ENCODE measurements at regions not wholly inside any gene's neighbourhood (a gene's known extent, or its start where the extent isn't known, plus 50 kb on each side); places are given as distances from the start of the nearest gene placed in this dataset.

DNA sequence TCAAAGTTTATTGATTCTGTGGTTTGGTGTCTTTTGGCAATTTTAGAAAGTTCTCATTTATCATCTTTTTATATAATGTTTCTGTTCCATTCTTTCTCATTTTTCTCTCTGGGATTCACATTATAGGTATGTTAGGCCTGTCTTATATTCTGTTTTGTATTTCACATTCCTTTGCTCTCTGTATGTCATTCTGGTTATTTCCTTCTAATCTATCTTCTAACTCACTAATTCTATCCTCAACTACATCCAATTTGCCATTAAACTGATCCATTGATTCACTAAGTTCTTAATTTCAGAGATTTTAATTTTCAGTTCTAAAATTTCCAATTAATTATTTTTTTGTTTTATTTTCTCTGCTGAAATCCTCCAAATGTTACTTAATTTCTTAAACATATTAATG is 234.8 kb downstream of the FOXD2 start:
- DNase-seq: no peak

GRCh38 chr1:47674189-47674588 is 236.3 kb downstream of the FOXD2 start:
- DNase-seq: no peak

- DNase-seq: no peak
Observed at GRCh38 chr1:47675047-47675675, 237.3 kb downstream of the FOXD2 start.

DNA sequence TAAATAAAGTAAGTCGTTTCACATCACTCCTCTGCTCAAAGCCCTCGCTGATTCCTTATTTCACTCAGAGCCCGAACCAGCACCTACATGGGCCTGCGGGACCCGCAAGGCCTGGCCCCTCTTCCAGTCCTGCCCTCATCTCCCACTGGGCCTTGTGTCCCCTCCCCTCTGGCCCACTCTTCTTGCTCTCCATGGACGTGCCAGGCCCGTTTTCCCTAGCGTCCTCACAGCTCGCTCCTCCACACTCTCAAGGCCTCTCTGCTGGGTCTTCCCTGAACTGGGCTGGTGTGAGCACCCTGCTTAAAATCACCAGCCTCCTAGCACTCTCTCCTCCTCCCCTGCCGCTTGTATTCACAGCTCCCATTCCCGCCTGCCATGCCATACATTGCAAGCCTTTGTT is 237.9 kb downstream of the FOXD2 start:
- no peak for DNase-seq

GRCh38 chr1:47676311-47677054 is 238.6 kb downstream of the FOXD2 start:
- DNase-seq: no peak

DNA sequence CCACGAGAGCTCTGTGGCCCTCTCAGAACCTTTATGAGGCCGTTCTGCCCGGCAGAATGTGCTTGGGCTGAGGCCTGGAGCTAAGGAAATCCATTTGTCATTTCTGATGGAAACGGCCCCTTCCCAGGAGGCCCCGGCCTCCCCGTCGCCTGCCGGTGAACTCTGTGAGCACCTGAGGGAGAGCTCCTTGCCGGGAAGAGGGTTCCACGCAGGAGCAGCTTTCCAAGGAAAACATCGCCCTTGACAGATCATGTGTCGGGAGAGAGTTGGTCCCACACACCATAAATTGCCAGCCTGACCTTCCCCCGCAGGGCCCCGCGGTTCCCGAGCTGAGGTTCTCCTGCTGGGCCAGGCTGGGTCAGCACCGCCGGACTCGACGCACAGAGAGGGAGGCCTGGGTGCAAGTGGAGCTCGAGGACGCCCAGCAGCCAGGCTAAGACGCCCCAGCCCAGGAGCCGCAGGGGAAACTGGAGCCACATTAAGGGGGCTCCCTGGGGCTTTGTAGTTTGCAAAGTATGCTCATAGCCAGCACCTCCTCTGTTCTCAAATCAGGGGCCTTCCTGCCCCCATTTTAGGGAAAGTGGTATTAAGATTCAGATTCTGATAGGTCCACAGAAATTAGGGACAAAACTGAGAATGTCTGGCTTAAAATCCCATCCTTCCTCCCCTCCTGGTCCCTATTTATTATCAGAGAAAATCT is 239.5 kb downstream of the FOXD2 start:
- no peak for DNase-seq

DNA sequence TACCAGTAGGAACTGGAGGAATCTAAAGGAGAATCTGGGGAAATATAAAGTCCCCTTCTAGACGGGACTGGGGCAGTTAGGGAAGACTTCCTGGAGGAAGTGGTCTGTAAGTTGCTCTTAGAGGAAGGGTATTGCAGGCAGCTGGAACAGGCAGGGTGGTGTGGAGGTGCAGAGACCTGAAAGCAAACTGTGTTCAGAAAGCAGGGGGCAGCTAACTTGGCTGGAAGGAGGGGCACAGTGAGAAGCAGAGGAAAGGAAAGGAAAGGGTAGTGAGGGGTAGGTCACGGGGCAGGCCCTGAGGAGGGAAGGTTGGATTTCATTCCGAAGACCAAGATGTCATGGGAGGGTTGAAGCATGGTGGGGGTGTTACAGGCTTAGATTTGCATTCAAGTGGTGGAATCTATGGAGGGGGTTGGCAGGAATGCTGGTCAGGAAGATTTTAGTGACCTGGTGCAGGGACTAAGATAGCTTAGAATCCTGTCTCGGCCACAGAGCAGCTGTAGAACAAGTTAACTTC is 240.7 kb downstream of the FOXD2 start:
- DNase-seq: no peak

- DNase-seq: no peak
Observed at GRCh38 chr1:47679301-47679791, 241.5 kb downstream of the FOXD2 start.

GRCh38 chr1:47679826-47680225 is 242.0 kb downstream of the FOXD2 start:
- no peak for DNase-seq

- DNase-seq: no peak
Observed at GRCh38 chr1:47680815-47681475, 243.1 kb downstream of the FOXD2 start.

DNA sequence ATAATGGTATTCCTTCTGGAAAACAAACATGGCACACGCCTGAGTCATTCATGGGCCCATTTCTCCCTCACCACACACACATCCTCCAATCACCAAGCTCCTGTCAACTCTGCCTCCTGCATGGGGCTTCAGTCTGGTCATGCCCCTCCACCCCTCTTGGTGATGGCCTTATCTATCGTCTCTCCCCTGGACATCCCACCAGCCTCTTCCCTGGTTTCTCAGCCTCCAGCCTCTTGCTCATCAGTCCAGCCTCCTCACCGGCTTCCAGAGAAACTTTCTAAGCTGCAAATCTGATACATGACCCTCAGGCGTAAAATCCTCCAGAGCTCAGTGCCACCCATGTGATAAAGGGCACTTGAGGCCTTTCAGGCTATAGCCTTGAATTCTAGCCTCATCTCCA is 243.9 kb downstream of the FOXD2 start:
- no peak for DNase-seq

DNA sequence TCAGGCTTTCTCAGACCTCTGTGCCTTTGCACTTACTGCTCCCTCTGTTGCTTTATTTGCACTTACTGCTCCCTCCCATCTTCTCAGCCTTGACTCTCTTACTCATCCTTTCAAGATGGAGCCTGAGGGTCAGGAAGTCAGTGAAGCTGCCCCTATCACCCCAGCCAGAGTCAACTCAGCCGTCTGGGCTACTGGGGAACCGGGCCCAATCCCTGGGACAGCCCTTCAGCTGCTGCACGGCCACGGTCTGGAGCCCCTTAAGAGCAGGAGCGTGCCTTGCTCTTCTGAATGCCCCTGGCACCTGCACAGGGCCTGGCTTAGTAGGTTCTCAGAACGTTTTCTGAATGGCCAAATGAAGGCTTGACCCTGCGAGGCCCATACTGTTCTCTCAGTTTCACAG is 244.4 kb downstream of the FOXD2 start:
- DNase-seq: no peak

DNA sequence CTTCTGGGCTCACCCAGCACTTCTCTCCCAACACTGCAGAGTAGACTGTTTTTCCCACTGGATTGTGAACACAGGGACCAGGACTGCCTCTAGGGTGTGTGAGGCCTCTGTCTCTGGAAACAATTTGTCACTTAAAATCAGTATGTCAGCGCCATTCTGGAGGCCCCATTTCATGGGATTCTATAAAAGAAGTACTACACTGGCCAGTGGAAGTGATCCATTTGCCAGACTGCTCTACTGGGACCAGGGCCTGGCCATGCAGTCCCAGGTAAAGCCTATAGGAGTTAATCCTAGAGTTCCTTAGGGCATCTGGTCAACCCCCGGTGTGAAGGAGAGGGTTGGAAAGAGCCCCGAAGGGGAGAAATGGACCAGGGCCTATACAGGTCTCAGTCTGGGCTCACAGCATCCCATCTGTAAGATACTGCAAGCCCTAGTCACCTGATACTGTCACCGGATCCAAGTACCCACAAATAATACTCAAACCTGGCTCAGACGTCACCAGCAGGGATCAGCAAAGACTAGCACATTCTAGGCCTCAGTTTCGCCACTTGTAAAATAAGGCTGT is 245.0 kb downstream of the FOXD2 start:
- no peak for DNase-seq

DNA sequence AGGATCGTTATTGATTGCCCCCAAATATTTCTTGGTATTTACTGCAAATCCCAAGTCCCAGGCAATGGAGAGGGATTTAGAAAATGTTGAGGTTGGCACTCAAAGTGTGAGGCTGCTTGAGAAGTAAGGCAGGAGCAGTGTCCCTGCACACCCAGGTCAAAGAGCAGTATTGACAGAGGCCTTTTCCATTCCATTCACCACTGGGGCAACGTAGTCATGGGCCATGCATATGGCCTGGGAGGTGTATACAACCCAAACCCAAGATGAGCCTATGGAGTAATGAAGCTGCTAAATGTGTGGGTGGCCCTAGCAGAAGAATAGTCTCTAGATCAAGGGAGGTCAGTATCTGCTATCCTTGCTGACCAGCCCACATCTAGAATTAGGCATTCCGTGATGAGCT is 245.6 kb downstream of the FOXD2 start:
- DNase-seq: no peak

DNA sequence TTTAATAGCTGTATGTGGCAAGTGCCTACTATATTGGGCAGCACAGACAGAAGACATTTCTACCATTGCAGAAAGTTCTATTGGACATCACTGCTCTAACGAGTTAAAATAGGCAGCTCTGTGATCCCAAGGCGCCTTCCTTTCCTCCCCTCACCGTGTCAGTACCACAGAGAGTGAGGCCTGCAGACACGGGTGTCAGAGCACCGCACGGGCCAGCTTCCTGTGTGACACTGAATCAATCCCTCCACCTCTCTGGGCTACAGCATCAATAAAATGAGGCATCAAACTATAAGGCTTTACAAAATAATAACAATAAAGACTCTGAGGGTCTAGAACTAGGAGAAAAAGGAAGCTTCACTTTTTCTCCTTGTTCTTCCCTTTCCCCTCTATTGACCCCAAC is 246.7 kb downstream of the FOXD2 start:
- DNase-seq: no peak

DNA sequence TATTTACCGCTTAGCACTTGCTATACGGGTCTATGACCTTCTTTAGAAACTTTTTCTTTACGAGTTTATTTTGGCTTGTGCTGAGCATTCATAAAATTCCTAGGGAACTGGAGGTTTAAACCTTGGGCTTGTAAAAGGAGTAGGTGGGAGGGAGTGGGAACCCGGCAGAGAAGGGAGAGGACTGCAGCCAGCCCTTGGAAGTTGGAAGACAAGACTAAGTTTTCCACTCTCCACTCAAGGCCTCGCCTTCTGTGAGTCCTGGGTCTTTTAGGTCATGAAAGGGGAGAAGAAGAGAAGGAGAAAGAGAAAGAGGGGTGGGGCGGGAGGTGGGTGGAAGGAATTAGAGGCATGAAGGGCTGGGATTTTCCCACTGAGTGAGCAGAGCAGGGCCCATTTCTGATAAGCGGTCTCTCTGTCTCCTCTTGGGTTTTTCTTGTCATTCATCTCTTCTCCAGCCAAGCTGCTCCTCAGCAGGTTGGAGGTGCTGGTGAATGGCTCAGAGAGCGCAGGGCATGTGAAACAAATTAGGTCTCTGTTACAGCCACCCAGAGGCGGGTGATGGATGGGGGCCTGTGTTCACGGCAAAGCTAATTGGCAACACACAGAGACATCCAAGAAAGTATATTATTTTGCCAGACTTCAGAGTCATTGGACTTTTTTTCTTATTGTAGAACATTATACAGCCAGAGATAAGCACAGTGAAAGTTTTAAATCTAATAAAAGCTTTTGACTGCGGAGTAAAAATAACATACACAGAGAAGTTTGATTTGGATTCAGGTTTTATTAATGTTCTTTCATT is 247.3 kb downstream of the FOXD2 start:
- DNase-seq: no peak

DNA sequence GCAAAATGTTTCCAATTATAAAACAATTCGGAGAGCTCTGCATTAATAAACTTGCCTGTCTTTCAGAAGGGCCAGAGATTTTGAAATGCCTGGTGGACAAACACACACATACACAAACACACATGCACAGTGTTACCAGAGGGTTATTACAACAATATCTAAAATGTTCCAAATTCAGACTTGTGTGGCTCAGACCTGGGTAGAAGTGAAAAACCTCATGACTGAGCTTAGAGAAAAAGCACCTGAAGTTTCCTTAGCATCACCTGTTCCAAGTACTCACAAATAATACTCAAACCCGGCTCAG is 247.9 kb downstream of the FOXD2 start:
- DNase-seq: no peak

- DNase-seq: no peak
Observed at GRCh38 chr1:47686731-47687630, 249.1 kb downstream of the FOXD2 start.

- no peak for DNase-seq
Observed at GRCh38 chr1:47687631-47688460, 250.0 kb downstream of the FOXD2 start.

All from NCI-H1048 (cell line).